GM23338 (cell line): ENCODE measurements at regions not wholly inside any gene's neighbourhood (a gene's known extent, or its start where the extent isn't known, plus 50 kb on each side); places are given as distances from the start of the nearest gene placed in this dataset.

Experiments
- ATAC-seq: fragments of 200-7000 bp; cut with Tn5 transposase; 3 replicates; pipeline ENCODE4 v1.9.1; 2020
- DNase-seq: peaks from one replicate; pipeline ENCODE4 v3.0.0-alpha.2; 2015; ENCODE audit warnings: low spot score
- H2AFZ ChIP-seq: fragments of 200-600 bp; sonication (generic); 2 replicates; pipeline ENCODE4 v1.8.0; 2016; ENCODE audit warnings: antibody characterized with exemption, mild to moderate bottlenecking, moderate library complexity
- H3F3A ChIP-seq: fragments of 200-600 bp; sonication (generic); replicated peaks from 2 replicates; pipeline ENCODE4 v1.8.0; 2017; ENCODE audit warnings: antibody characterized with exemption, mixed run types, low read depth
- H3K27ac ChIP-seq: fragments of 200-600 bp; sonication (generic); 2 replicates; pipeline ENCODE4 v1.6.1; 2016; ENCODE audit warnings: low read depth
- H3K27me3 ChIP-seq: fragments of 200-600 bp; sonication (generic); 2 replicates; pipeline ENCODE4 v1.8.0; 2016; ENCODE audit warnings: mild to moderate bottlenecking, mixed run types, moderate library complexity; ENCODE audit not compliant: insufficient read depth
- H3K36me3 ChIP-seq: fragments of 200-600 bp; sonication (generic); 2 replicates; pipeline ENCODE4 v1.8.0; 2016; ENCODE audit warnings: mild to moderate bottlenecking; ENCODE audit not compliant: insufficient read depth
- H3K4me1 ChIP-seq: fragments of 200-600 bp; sonication (generic); 2 replicates; pipeline ENCODE4 v1.8.0; 2016; ENCODE audit warnings: mild to moderate bottlenecking, moderate library complexity; ENCODE audit not compliant: insufficient read depth
- H3K4me2 ChIP-seq: fragments of 200-600 bp; sonication (generic); 2 replicates; pipeline ENCODE4 v1.7.1; 2017; ENCODE audit warnings: mixed run types
- H3K4me3 ChIP-seq: fragments of 200-600 bp; sonication (generic); 2 replicates; pipeline ENCODE4 v1.6.1; 2016; ENCODE audit warnings: mixed run types
- H3K79me2 ChIP-seq: fragments of 200-600 bp; sonication (generic); replicated peaks from 2 replicates; pipeline ENCODE4 v1.8.0; 2017; ENCODE audit warnings: mild to moderate bottlenecking; ENCODE audit not compliant: insufficient read depth
- H3K9me2 ChIP-seq: fragments of 200-600 bp; sonication (generic); 2 replicates; pipeline ENCODE4 v1.8.0; 2017; ENCODE audit not compliant: insufficient read depth
- H4K20me1 ChIP-seq: fragments of 200-600 bp; sonication (generic); replicated peaks from 2 replicates; pipeline ENCODE4 v1.8.0; 2017; ENCODE audit warnings: mild to moderate bottlenecking; ENCODE audit not compliant: insufficient read depth
- H3K27ac Mint-ChIP-seq: 2 replicates; pipeline ENCODE4 v1.8.0; 2020; ENCODE audit warnings: inconsistent platforms, mild to moderate bottlenecking, moderate library complexity, mixed read lengths
- H3K27me3 Mint-ChIP-seq: 3 replicates; pipeline ENCODE4 v1.8.0; 2022; ENCODE audit warnings: low read depth, mild to moderate bottlenecking, moderate library complexity, mixed read lengths, inconsistent platforms; ENCODE audit not compliant: insufficient read depth, poor library complexity
- H3K36me3 Mint-ChIP-seq: 3 replicates; pipeline ENCODE4 v1.8.0; 2021; ENCODE audit warnings: low read depth, mild to moderate bottlenecking, inconsistent platforms, moderate library complexity, mixed read lengths
- H3K4me1 Mint-ChIP-seq: 3 replicates; pipeline ENCODE4 v1.8.0; 2020; ENCODE audit warnings: mild to moderate bottlenecking, inconsistent platforms, mixed read lengths
- H3K4me3 Mint-ChIP-seq: 3 replicates; pipeline ENCODE4 v1.8.0; 2021; ENCODE audit warnings: moderate library complexity, mild to moderate bottlenecking, inconsistent platforms, mixed read lengths
- H3K9me3 Mint-ChIP-seq: 3 replicates; pipeline ENCODE4 v1.8.0; 2020; ENCODE audit warnings: moderate library complexity, mild to moderate bottlenecking, inconsistent platforms, mixed read lengths
- CREB1 ChIP-seq: fragments of 250-450 bp; sonication (Bioruptor Pico); IDR thresholded peaks from 2 replicates; pipeline ENCODE4 v1.5.0; 2020; ENCODE audit warnings: low read depth, mild to moderate bottlenecking, moderate library complexity
- EZH2 ChIP-seq: fragments of 200-600 bp; sonication (generic); IDR thresholded peaks from one replicate; pipeline ENCODE4 v1.8.0; 2017; ENCODE audit warnings: antibody characterized with exemption, mild to moderate bottlenecking, low read depth; ENCODE audit not compliant: unreplicated experiment
- STAT1 ChIP-seq: IDR thresholded peaks from one replicate; pipeline ENCODE4 v1.6.1; 2016; ENCODE audit warnings: antibody characterized with exemption; ENCODE audit not compliant: unreplicated experiment
- ZNF331 ChIP-seq: fragments of 250-450 bp; sonication (Bioruptor Pico); IDR thresholded peaks from 2 replicates; pipeline ENCODE4 v1.5.0; 2020; ENCODE audit warnings: low read depth, mild to moderate bottlenecking, moderate library complexity
- TF ChIP-seq, protein P1 (sequence below), 2 experiments: fragments of 200-600 bp in 1 of 2; sonication (generic) in 1 of 2; conservative IDR thresholded peaks; 2 replicates each; pipeline versions ENCODE4 v1.5.1 to v1.6.1; 2016 to 2017; ENCODE audit warnings: antibody characterized with exemption in 2 of 2, low read depth in 2 of 2, mild to moderate bottlenecking in 2 of 2, moderate library complexity in 1 of 2
- TF ChIP-seq, protein P2 (sequence below): fragments of 250-450 bp; sonication (Bioruptor Pico); IDR thresholded peaks from 2 replicates; pipeline ENCODE4 v1.5.0; 2020; ENCODE audit warnings: mild to moderate bottlenecking, moderate library complexity

DNA sequence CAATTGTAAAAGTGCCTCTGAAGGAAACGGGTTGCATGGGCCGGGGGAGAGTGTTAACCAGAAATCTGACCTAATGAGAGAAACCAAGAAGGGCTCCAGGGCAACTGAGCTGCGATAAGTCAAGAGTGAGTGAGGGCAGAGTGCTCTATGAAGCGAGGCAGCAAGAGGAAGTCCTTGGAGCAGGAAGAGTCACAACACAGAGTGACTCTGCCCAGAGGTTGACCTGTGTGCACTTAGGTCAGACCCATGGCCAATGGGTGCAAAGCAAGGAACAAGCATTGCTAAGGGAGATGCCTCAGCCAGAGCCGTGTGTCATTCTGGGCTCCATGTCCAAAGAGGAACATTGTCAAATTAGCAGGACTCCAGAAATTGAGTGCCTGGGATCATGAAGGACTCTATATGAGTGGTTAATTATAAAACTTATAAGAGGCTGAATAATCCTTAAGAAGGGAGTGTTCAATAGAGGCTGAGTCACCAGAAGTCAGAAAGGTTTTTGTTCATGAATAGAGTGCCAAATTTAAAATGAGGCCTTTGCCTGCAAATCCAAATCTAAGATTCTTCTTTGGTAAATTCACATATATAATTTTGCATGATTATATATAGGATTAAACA, 438.5 kb downstream of the MED10 start (continued):
- TF ChIP-seq, protein P1, sequence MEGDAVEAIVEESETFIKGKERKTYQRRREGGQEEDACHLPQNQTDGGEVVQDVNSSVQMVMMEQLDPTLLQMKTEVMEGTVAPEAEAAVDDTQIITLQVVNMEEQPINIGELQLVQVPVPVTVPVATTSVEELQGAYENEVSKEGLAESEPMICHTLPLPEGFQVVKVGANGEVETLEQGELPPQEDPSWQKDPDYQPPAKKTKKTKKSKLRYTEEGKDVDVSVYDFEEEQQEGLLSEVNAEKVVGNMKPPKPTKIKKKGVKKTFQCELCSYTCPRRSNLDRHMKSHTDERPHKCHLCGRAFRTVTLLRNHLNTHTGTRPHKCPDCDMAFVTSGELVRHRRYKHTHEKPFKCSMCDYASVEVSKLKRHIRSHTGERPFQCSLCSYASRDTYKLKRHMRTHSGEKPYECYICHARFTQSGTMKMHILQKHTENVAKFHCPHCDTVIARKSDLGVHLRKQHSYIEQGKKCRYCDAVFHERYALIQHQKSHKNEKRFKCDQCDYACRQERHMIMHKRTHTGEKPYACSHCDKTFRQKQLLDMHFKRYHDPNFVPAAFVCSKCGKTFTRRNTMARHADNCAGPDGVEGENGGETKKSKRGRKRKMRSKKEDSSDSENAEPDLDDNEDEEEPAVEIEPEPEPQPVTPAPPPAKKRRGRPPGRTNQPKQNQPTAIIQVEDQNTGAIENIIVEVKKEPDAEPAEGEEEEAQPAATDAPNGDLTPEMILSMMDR (conservative IDR thresholded peaks at IDR 0.05; ENCODE audit: low read depth in 2 of 2) = no peak

DNA sequence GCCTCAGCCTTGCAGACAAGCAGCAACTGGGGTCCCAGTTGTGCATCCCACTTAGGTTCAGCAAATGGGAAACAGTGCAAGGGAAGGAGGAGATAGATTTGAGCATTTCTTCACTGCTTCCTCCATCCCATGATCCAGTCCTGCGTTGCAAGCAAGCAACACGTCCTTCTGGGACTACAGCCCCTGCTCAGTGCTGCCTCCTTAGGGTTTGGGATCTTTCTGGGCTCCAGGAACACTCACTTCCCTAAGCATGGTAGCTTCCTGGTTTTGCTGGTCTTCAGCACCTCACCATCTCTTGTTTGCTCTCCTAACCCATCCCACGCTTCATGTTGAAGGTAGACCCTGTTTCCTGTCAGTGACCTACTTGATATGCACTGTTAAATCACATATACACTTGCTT, 444.7 kb downstream of the MED10 start:
- no peaks in the 10 kb centered on the region for H3K4me1 ChIP-seq
- H3F3A ChIP-seq = no peaks in the 10 kb centered on the region
- no peak overlapping the region for H3K4me3 Mint-ChIP-seq
- H3K9me3 Mint-ChIP-seq = no peaks in the 10 kb centered on the region
- H3K27me3 Mint-ChIP-seq = no peaks in the 10 kb centered on the region
- TF ChIP-seq EZH2 (no peak), STAT1 (no peak), CREB1 (CRISPR knock-in tag) (no peak)
- TF ChIP-seq, protein P1 (conservative IDR thresholded peaks at IDR 0.05; ENCODE audit: low read depth in 2 of 2) = peak; percentile 24 to 45; a peak in 3 of 4 replicates
- no peaks in the 10 kb centered on the region for H3K79me2 ChIP-seq
- H3K36me3 ChIP-seq = no peaks in the 10 kb centered on the region
- no peaks in the 10 kb centered on the region for H4K20me1 ChIP-seq
- H3K4me3 ChIP-seq = no peak overlapping the region
- H3K9me2 ChIP-seq = no peaks in the 10 kb centered on the region; the same call in 1 of the 2 replicates
- no peak overlapping the region for H3K27ac ChIP-seq
- H3K4me1 Mint-ChIP-seq = no peaks in the 10 kb centered on the region
- no peaks in the 10 kb centered on the region for H3K27me3 ChIP-seq
- H3K27ac Mint-ChIP-seq = no peak overlapping the region
- DNase-seq = peak; percentile 28
- H3K36me3 Mint-ChIP-seq = no peaks in the 10 kb centered on the region
- ATAC-seq = peak; percentile 63
- H3K4me2 ChIP-seq = no peak overlapping the region
- no peak overlapping the region for H2AFZ ChIP-seq

DNA sequence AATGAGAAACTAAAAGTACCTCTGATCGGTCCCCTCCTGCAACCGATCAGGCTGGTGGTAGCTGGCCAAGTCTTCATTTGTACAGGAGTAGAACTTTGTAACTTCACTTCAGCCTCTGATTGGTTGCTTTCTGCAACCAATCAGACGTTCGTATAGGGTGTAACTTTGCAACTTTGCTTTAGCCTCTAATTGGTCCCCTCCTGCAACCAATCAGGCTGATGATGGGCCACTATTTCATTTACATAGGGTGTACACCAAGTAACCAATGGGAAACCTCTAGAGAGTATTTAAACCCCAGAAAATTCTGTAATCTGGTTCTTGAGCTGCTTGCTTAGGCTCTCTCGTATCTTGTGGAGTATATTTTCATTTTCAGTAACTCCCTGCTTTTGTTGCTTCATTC, 445.5 kb downstream of the MED10 start:
- H3K4me2 ChIP-seq = no peak overlapping the region
- ATAC-seq = no peak
- no peak overlapping the region for H3K27ac ChIP-seq
- no peak for DNase-seq
- Mint-ChIP-seq H3K36me3 (no peaks in the 10 kb centered on the region), H3K27me3 (no peaks in the 10 kb centered on the region), H3K27ac (no peak overlapping the region), H3K4me1 (no peaks in the 10 kb centered on the region), H3K4me3 (no peak overlapping the region), H3K9me3 (no peaks in the 10 kb centered on the region)
- no peaks in the 10 kb centered on the region for H3K36me3 ChIP-seq
- H3K27me3 ChIP-seq = no peaks in the 10 kb centered on the region
- no peaks in the 10 kb centered on the region for H3F3A ChIP-seq
- no peak overlapping the region for H2AFZ ChIP-seq
- H3K4me1 ChIP-seq = no peaks in the 10 kb centered on the region
- no peaks in the 10 kb centered on the region; the same call in 1 of the 2 replicates for H3K9me2 ChIP-seq
- no peaks in the 10 kb centered on the region for H3K79me2 ChIP-seq
- no peaks in the 10 kb centered on the region for H4K20me1 ChIP-seq
- H3K4me3 ChIP-seq = no peak overlapping the region
- TF ChIP-seq ZNF331 (CRISPR knock-in tag) = no peak
- TF ChIP-seq, protein P2, sequence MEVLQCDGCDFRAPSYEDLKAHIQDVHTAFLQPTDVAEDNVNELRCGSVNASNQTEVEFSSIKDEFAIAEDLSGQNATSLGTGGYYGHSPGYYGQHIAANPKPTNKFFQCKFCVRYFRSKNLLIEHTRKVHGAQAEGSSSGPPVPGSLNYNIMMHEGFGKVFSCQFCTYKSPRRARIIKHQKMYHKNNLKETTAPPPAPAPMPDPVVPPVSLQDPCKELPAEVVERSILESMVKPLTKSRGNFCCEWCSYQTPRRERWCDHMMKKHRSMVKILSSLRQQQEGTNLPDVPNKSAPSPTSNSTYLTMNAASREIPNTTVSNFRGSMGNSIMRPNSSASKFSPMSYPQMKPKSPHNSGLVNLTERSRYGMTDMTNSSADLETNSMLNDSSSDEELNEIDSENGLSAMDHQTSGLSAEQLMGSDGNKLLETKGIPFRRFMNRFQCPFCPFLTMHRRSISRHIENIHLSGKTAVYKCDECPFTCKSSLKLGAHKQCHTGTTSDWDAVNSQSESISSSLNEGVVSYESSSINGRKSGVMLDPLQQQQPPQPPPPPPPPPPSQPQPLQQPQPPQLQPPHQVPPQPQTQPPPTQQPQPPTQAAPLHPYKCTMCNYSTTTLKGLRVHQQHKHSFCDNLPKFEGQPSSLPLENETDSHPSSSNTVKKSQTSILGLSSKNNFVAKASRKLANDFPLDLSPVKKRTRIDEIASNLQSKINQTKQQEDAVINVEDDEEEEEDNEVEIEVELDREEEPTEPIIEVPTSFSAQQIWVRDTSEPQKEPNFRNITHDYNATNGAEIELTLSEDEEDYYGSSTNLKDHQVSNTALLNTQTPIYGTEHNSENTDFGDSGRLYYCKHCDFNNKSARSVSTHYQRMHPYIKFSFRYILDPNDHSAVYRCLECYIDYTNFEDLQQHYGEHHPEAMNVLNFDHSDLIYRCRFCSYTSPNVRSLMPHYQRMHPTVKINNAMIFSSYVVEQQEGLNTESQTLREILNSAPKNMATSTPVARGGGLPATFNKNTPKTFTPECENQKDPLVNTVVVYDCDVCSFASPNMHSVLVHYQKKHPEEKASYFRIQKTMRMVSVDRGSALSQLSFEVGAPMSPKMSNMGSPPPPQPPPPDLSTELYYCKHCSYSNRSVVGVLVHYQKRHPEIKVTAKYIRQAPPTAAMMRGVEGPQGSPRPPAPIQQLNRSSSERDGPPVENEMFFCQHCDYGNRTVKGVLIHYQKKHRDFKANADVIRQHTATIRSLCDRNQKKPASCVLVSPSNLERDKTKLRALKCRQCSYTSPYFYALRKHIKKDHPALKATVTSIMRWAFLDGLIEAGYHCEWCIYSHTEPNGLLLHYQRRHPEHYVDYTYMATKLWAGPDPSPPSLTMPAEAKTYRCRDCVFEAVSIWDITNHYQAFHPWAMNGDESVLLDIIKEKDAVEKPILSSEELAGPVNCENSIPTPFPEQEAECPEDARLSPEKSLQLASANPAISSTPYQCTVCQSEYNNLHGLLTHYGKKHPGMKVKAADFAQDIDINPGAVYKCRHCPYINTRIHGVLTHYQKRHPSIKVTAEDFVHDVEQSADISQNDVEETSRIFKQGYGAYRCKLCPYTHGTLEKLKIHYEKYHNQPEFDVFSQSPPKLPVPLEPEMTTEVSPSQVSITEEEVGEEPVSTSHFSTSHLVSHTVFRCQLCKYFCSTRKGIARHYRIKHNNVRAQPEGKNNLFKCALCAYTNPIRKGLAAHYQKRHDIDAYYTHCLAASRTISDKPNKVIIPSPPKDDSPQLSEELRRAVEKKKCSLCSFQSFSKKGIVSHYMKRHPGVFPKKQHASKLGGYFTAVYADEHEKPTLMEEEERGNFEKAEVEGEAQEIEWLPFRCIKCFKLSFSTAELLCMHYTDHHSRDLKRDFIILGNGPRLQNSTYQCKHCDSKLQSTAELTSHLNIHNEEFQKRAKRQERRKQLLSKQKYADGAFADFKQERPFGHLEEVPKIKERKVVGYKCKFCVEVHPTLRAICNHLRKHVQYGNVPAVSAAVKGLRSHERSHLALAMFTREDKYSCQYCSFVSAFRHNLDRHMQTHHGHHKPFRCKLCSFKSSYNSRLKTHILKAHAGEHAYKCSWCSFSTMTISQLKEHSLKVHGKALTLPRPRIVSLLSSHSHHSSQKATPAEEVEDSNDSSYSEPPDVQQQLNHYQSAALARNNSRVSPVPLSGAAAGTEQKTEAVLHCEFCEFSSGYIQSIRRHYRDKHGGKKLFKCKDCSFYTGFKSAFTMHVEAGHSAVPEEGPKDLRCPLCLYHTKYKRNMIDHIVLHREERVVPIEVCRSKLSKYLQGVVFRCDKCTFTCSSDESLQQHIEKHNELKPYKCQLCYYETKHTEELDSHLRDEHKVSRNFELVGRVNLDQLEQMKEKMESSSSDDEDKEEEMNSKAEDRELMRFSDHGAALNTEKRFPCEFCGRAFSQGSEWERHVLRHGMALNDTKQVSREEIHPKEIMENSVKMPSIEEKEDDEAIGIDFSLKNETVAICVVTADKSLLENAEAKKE = no peak
- TF ChIP-seq, protein P1 (conservative IDR thresholded peaks at IDR 0.05; ENCODE audit: low read depth in 2 of 2) = no peak
- no peak for TF ChIP-seq CREB1 (CRISPR knock-in tag)
